ENCODE measurements at regions not wholly inside any gene's neighbourhood (a gene's known extent, or its start where the extent isn't known, plus 50 kb on each side); places are given as distances from the start of the nearest gene placed in this dataset.
"Not testable (repeated sequence)": the region's sequence is repeated elsewhere in the genome, so short reads cannot be mapped to it uniquely, and the experiment has no call there.

DNA sequence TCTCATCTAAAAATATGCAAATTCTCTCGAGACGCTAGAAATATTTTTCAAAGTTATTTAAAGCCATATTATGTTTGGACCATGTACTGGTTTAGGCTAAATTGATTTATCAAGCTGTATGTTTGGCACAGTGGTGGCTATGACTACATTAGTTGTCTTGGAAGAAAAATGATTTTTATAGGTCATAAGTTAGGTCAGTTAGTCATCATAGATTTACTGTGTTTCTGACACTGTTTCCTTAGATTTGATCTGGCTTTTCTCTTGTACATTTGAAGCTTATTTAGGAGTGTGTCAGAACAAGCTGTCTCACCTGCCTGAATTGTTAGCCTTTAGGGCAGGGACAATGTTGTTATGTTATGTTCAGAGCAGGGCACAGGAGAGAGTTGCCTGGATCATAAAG, 161.1 kb upstream of the FBXO33 start:
- no peaks in the 10 kb centered on the region for H3K27me3 ChIP-seq (ENCODE audit: control insufficient read depth, insufficient read depth, low read length)
- no peak overlapping the region for H3K4me3 ChIP-seq (ENCODE audit: low read depth, low read length)
- TF ChIP-seq, protein P1, sequence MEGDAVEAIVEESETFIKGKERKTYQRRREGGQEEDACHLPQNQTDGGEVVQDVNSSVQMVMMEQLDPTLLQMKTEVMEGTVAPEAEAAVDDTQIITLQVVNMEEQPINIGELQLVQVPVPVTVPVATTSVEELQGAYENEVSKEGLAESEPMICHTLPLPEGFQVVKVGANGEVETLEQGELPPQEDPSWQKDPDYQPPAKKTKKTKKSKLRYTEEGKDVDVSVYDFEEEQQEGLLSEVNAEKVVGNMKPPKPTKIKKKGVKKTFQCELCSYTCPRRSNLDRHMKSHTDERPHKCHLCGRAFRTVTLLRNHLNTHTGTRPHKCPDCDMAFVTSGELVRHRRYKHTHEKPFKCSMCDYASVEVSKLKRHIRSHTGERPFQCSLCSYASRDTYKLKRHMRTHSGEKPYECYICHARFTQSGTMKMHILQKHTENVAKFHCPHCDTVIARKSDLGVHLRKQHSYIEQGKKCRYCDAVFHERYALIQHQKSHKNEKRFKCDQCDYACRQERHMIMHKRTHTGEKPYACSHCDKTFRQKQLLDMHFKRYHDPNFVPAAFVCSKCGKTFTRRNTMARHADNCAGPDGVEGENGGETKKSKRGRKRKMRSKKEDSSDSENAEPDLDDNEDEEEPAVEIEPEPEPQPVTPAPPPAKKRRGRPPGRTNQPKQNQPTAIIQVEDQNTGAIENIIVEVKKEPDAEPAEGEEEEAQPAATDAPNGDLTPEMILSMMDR (IDR thresholded peaks at IDR 0.05; ENCODE audit: insufficient read depth, low read depth, low read length): no peak
- no peak for DNase-seq (ENCODE audit: low read depth)
- CTCF ChIA-PET: interaction anchor here (0.9 kb wide), 1 partner anchor 15 kb away, joined by 3 read pairs; no protein-coding TSS in a partner anchor
- H3K36me3 ChIP-seq (ENCODE audit: control insufficient read depth, insufficient read depth, low read length): no peaks in the 10 kb centered on the region
- POLR2A ChIA-PET: no interaction called here

DNA sequence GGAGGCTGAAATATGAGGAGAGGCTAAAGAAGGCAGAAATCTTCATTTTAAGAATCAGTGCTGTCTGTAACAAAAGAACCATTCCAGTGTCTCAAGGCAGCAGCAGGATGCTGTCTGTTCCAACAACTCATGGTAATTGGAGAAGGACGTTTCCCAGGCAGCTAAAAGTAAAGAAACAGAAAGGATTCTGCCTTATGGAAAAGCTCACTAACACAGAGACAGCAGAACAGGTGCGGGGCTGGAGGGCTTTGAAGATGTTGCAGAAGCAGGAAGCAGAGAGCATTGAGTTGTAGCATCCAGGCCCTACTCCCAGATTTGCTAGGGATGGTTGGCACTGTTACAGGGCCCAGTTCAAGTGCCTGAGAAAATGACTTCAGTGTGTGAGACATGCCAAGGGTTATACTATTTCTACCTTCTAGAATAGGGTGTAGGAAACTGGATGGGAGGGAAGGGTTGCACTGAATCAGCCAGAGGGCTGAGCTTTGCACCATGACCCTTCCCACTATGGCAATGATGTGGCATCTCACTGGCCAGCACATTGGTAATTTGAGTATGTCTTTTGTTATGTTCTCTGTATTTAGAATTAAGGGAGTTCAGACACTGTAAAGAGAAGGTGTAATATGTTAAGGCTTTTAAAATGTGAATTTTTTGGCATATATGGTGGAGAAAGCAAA, 160.0 kb upstream of the FBXO33 start:
- CTCF ChIA-PET: interaction anchor here (0.9 kb wide), 1 partner anchor 14 kb away, joined by 3 read pairs; no protein-coding TSS in a partner anchor
- TF ChIP-seq, protein P1 (IDR thresholded peaks at IDR 0.05; ENCODE audit: insufficient read depth, low read depth, low read length): no peak
- Histone ChIP-seq H3K4me3 (ENCODE audit: low read depth, low read length) (no peak overlapping the region), H3K36me3 (ENCODE audit: control insufficient read depth, insufficient read depth, low read length) (no peaks in the 10 kb centered on the region), H3K27me3 (ENCODE audit: control insufficient read depth, insufficient read depth, low read length) (no peaks in the 10 kb centered on the region)
- POLR2A ChIA-PET: no interaction called here
- no peak for DNase-seq (ENCODE audit: low read depth)

DNA sequence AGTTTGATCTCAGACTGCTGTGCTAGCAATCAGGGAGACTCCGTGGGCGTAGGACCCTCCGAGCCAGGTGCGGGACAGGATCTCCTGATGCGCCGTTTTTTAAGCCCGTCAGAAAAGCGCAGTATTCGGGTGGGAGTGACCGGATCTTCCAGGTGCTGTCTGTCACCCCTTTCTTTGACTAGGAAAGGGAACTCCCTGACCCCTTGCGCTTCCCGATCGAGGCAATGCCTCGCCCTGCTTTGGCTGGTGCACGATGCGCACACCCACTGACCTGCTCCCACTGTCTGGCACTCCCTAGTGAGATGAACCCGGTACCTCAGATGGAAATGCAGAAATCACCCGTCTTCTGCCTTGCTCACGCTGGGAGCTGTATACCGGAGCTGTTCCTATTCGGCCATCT, 157.6 kb upstream of the FBXO33 start:
- POLR2A ChIA-PET; DNase-seq (ENCODE audit: low read depth); H3K4me3 ChIP-seq (ENCODE audit: low read depth, low read length); CTCF ChIA-PET; H3K36me3 ChIP-seq (ENCODE audit: control insufficient read depth, insufficient read depth, low read length); H3K27me3 ChIP-seq (ENCODE audit: control insufficient read depth, insufficient read depth, low read length): not testable (repeated sequence)

DNA sequence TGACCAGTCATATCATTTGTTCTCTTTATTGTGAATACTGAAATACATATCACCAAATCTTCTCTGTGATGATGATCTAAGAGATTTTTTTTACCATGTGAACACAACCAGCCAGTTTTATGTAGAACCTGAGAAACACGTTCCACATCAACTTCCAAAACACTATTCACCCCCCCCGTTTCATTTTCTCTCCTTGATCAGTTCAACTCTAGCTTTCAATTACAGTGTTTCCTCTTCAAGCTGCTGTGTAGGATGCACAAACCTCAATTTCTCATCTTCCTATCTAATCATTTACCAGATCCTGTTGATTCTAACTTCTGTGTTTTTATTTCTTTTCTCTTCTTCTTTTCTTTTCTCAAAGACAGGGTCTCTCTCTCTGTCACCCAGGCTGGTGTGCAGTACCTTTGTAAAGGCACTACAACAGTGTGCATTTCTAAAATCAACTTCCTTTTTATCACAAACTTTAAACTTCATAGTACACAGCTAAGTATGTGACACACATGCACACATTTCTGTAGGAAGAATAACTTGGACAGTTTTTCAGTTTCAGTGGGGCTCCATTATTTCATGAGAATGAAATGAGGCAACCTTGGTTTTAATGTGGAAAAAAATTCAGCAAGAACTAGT, 149.9 kb upstream of the FBXO33 start:
- Histone ChIP-seq H3K4me3 (ENCODE audit: low read depth, low read length) (no peak overlapping the region), H3K36me3 (ENCODE audit: control insufficient read depth, insufficient read depth, low read length) (no peaks in the 10 kb centered on the region), H3K27me3 (ENCODE audit: control insufficient read depth, insufficient read depth, low read length) (no peaks in the 10 kb centered on the region)
- POLR2A ChIA-PET: no interaction called here
- TF ChIP-seq, protein P1 (IDR thresholded peaks at IDR 0.05; ENCODE audit: insufficient read depth, low read depth, low read length): no peak
- DNase-seq (ENCODE audit: low read depth): no peak
- CTCF ChIA-PET: no interaction called here

DNA sequence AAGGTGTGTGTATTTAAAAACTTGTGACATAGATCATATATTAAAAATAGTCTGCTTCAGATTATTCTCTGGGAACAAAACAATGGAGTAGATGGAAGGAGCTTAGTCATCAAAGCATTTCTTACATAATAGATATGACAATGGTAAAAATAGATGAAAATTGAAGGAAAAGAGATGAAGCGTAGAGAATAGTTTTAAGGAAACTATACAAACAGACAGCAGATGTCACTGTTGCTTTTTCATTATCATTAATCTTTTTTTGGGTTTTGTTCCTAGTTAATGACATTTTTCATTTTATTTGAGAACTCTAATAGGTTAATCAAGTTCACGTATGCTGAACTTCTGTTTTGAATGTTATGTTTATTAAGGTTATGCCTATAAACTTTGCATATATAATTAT, 149.2 kb upstream of the FBXO33 start:
- Histone ChIP-seq H3K4me3 (ENCODE audit: low read depth, low read length) (no peak overlapping the region), H3K27me3 (ENCODE audit: control insufficient read depth, insufficient read depth, low read length) (no peaks in the 10 kb centered on the region), H3K36me3 (ENCODE audit: control insufficient read depth, insufficient read depth, low read length) (no peaks in the 10 kb centered on the region)
- ChIA-PET POLR2A (no interaction called here), CTCF (no interaction called here)
- no peak for DNase-seq (ENCODE audit: low read depth)
- TF ChIP-seq, protein P1 (IDR thresholded peaks at IDR 0.05; ENCODE audit: insufficient read depth, low read depth, low read length): no peak

DNA sequence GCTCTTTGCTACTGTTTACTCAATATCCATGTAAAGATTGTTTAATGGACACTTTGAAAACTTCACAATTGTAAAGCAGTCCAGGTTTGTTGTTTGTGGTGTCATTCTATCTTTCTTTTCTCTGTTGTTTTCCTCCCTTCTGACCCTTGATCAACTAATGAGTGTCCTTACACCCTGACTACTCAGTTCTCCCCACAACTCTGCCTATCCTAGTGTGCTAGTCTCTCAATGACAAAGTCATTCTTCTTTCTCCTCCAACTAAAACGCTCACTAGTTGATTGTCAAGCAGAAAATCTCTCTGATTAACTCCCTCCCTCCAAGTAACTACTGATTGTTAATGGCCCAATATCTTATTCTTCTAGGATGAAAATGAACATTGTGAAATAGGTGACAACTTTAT, 148.5 kb upstream of the FBXO33 start:
- ChIA-PET POLR2A (no interaction called here), CTCF (no interaction called here)

More for the DNA sequence above, 148.5 kb upstream of the FBXO33 start:
- TF ChIP-seq, protein P1 (IDR thresholded peaks at IDR 0.05; ENCODE audit: insufficient read depth, low read depth, low read length): no peak
- H3K27me3 ChIP-seq (ENCODE audit: control insufficient read depth, insufficient read depth, low read length): no peaks in the 10 kb centered on the region
- H3K36me3 ChIP-seq (ENCODE audit: control insufficient read depth, insufficient read depth, low read length): no peaks in the 10 kb centered on the region
- no peak overlapping the region for H3K4me3 ChIP-seq (ENCODE audit: low read depth, low read length)
- no peak for DNase-seq (ENCODE audit: low read depth)
